Activated T-helper 17 cell treated with anti-CD3 and anti-CD28 coated beads, Interleukin-2, amount 50 U/mL, for 72 hours (primary cell): ENCODE measurements at regions not wholly inside any gene's neighbourhood (a gene's known extent, or its start where the extent isn't known, plus 50 kb on each side); places are given as distances from the start of the nearest gene placed in this dataset.
"Not testable (repeated sequence)": the region's sequence is repeated elsewhere in the genome, so short reads cannot be mapped to it uniquely, and the experiment has no call there.

Experiments
- ATAC-seq: fragments of 150-1000 bp; cut with Tn5 transposase; replicated peaks from 2 replicates; pipeline ENCODE4 v1.10.0; 2021; ENCODE audit warnings: mild to moderate bottlenecking, moderate library complexity
- H3K27ac Mint-ChIP-seq: one replicate; pipeline ENCODE4 v1.8.0; 2022; ENCODE audit warnings: mixed read lengths
- H3K27me3 Mint-ChIP-seq: one replicate; pipeline ENCODE4 v1.8.0; 2022; ENCODE audit warnings: mixed read lengths
- H3K36me3 Mint-ChIP-seq: one replicate; pipeline ENCODE4 v1.8.0; 2022; ENCODE audit warnings: low read depth, mild to moderate bottlenecking, mixed read lengths
- H3K4me1 Mint-ChIP-seq: one replicate; pipeline ENCODE4 v1.8.0; 2022; ENCODE audit warnings: mixed read lengths
- H3K4me3 Mint-ChIP-seq: one replicate; pipeline ENCODE4 v1.8.0; 2022; ENCODE audit warnings: mild to moderate bottlenecking, mixed read lengths
- H3K9me3 Mint-ChIP-seq: one replicate; pipeline ENCODE4 v1.8.0; 2022; ENCODE audit warnings: mixed read lengths

- peaks cover 9% of the 10 kb centered on the region for H3K9me3 Mint-ChIP-seq
- H3K27ac Mint-ChIP-seq: no peak overlapping the region
- H3K4me1 Mint-ChIP-seq: no peaks in the 10 kb centered on the region
- H3K27me3 Mint-ChIP-seq: peaks cover 7% of the 10 kb centered on the region
- H3K4me3 Mint-ChIP-seq: no peak overlapping the region
- ATAC-seq: no peak
- H3K36me3 Mint-ChIP-seq: no peaks in the 10 kb centered on the region
These were observed 67.9 kb downstream of the TBX3 start for GRCh38 chr12:114616081-114616480.

- Mint-ChIP-seq H3K4me1 (no peaks in the 10 kb centered on the region), H3K36me3 (no peaks in the 10 kb centered on the region), H3K27ac (no peak overlapping the region), H3K9me3 (peaks cover 9% of the 10 kb centered on the region), H3K4me3 (no peak overlapping the region), H3K27me3 (peaks cover 12% of the 10 kb centered on the region)
- ATAC-seq: no peak
These were observed 69.9 kb downstream of the TBX3 start for GRCh38 chr12:114614040-114614439.

- peaks cover 12% of the 10 kb centered on the region for H3K27me3 Mint-ChIP-seq
- ATAC-seq: no peak
- no peak overlapping the region for H3K4me3 Mint-ChIP-seq
- no peak overlapping the region for H3K27ac Mint-ChIP-seq
- H3K36me3 Mint-ChIP-seq: no peaks in the 10 kb centered on the region
- peaks cover 4% of the 10 kb centered on the region for H3K9me3 Mint-ChIP-seq
- no peaks in the 10 kb centered on the region for H3K4me1 Mint-ChIP-seq
These were observed 71.9 kb downstream of the TBX3 start for GRCh38 chr12:114612062-114612461.

DNA sequence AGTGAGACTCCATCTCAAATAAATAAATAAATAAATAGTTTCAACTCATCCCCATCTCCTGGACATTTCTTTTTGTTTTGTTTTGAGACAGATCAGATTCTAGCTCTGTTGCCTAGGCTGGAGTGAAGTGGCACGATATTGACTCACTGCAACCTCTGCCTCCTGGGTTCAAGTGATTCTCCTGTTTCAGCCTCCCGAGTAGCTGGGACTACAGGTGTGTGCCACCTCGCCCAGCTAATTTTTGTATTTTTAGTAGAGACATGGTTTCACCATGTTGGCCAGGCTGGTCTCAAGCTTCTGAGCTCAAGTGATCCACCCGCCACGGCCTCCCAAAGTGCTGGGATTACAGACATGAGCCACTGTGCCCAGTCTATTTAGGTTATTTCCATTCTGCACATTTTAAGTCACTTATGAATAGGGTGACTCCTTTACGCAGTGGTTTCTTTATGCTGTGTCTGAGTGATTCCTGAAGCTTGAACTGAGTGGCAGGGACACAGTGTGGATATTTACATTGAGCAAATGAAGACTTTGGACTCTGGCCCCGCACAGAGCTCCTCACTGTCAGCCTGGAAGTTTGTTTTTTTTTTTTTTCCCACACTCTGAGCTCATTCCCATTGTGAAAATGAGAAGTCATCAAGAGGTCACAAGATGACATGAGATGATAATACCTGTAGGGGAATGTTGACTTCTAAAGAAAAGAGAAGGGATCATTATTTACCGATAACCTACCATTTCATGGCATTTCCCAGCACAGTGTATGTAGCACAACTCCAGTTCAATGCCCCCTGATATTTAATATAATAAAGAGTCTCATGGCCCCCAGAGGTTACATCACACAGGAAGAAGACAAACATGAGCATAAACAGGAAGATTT lies 72.6 kb downstream of the TBX3 start:
- peaks cover 12% of the 10 kb centered on the region for H3K27me3 Mint-ChIP-seq
- H3K27ac Mint-ChIP-seq: no peak overlapping the region
- no peaks in the 10 kb centered on the region for H3K36me3 Mint-ChIP-seq
- no peak overlapping the region for H3K4me3 Mint-ChIP-seq
- H3K9me3 Mint-ChIP-seq: peaks cover 4% of the 10 kb centered on the region
- no peaks in the 10 kb centered on the region for H3K4me1 Mint-ChIP-seq
- no peak for ATAC-seq

GRCh38 chr12:114608509-114608908 lies 75.5 kb downstream of the TBX3 start:
- Mint-ChIP-seq H3K36me3 (no peaks in the 10 kb centered on the region), H3K9me3 (no peaks in the 10 kb centered on the region), H3K27ac (no peak overlapping the region), H3K27me3 (peaks cover 12% of the 10 kb centered on the region), H3K4me1 (no peaks in the 10 kb centered on the region), H3K4me3 (no peak overlapping the region)
- no peak for ATAC-seq

- no peaks in the 10 kb centered on the region for H3K9me3 Mint-ChIP-seq
- no peak overlapping the region for H3K27ac Mint-ChIP-seq
- no peaks in the 10 kb centered on the region for H3K4me1 Mint-ChIP-seq
- H3K27me3 Mint-ChIP-seq: peaks cover 8% of the 10 kb centered on the region
- H3K4me3 Mint-ChIP-seq: no peak overlapping the region
- no peaks in the 10 kb centered on the region for H3K36me3 Mint-ChIP-seq
- no peak for ATAC-seq
These were observed 78.1 kb downstream of the TBX3 start for GRCh38 chr12:114605918-114606317.

GRCh38 chr12:114604606-114605005 lies 79.4 kb downstream of the TBX3 start:
- Mint-ChIP-seq H3K36me3 (no peaks in the 10 kb centered on the region), H3K27ac (no peak overlapping the region), H3K4me3 (no peak overlapping the region), H3K4me1 (no peaks in the 10 kb centered on the region), H3K9me3 (no peaks in the 10 kb centered on the region), H3K27me3 (peaks cover 4% of the 10 kb centered on the region)
- no peak for ATAC-seq

- not testable (repeated sequence) for H3K4me3 Mint-ChIP-seq, H3K27ac Mint-ChIP-seq, H3K27me3 Mint-ChIP-seq, H3K36me3 Mint-ChIP-seq, ATAC-seq, H3K4me1 Mint-ChIP-seq, H3K9me3 Mint-ChIP-seq
These were observed 83.4 kb downstream of the TBX3 start for GRCh38 chr12:114600584-114600983.

- no peaks in the 10 kb centered on the region for H3K4me1 Mint-ChIP-seq
- H3K27me3 Mint-ChIP-seq: no peaks in the 10 kb centered on the region
- H3K4me3 Mint-ChIP-seq: no peak overlapping the region
- no peak overlapping the region for H3K27ac Mint-ChIP-seq
- ATAC-seq: no peak
- no peaks in the 10 kb centered on the region for H3K36me3 Mint-ChIP-seq
- H3K9me3 Mint-ChIP-seq: no peaks in the 10 kb centered on the region
These were observed 85.9 kb downstream of the TBX3 start for GRCh38 chr12:114598111-114598510.

- no peak for ATAC-seq
- H3K4me1 Mint-ChIP-seq: no peaks in the 10 kb centered on the region
- no peak overlapping the region for H3K4me3 Mint-ChIP-seq
- no peaks in the 10 kb centered on the region for H3K36me3 Mint-ChIP-seq
- no peaks in the 10 kb centered on the region for H3K27me3 Mint-ChIP-seq
- H3K27ac Mint-ChIP-seq: no peak overlapping the region
- H3K9me3 Mint-ChIP-seq: no peaks in the 10 kb centered on the region
These were observed 91.0 kb downstream of the TBX3 start for GRCh38 chr12:114592946-114593345.

DNA sequence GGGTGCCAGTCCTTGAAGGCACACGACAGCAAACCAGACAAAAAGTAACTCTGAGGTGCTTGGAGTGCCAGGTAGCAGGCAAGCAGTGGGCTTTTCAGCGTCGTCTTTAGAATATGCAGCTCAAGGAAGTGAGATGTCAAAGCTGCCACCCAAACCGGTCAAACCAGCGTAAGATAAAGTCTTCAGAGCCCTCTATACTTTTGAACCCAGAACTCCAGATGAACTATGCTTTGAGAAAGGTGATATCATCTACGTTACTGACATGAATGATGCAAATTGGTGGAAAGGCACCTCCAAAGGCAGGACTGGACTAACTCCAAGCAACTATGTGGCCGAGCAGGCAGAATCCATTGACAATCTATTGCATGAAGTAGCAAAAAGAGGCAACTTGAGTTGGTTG lies 95.9 kb downstream of the TBX3 start:
- Mint-ChIP-seq H3K27ac (no peak overlapping the region), H3K9me3 (peaks cover 5% of the 10 kb centered on the region), H3K27me3 (no peaks in the 10 kb centered on the region), H3K36me3 (no peaks in the 10 kb centered on the region), H3K4me1 (no peaks in the 10 kb centered on the region), H3K4me3 (no peak overlapping the region)
- no peak for ATAC-seq

DNA sequence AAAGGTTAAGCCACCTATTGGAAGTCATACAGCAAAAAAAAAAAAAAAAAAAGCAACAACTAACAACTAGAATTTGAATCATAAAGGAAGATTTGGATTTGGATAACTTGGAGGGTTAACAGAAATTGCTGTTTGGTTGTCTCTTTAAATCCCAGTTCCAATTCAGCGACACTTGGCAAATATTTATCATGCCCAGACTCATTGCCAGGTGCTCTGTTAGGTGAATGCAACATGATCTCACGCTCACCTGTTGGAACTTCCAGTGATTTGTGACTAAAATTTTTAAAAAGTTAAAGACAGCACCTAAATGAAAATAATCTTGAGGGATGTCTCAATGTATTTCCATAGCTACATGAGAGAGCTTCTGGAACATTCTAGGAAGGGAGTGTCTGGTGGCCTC lies 103.7 kb downstream of the TBX3 start:
- Mint-ChIP-seq H3K4me1 (no peaks in the 10 kb centered on the region), H3K9me3 (no peaks in the 10 kb centered on the region), H3K4me3 (no peak overlapping the region), H3K36me3 (no peaks in the 10 kb centered on the region), H3K27me3 (peaks cover 7% of the 10 kb centered on the region), H3K27ac (no peak overlapping the region)
- ATAC-seq: no peak

DNA sequence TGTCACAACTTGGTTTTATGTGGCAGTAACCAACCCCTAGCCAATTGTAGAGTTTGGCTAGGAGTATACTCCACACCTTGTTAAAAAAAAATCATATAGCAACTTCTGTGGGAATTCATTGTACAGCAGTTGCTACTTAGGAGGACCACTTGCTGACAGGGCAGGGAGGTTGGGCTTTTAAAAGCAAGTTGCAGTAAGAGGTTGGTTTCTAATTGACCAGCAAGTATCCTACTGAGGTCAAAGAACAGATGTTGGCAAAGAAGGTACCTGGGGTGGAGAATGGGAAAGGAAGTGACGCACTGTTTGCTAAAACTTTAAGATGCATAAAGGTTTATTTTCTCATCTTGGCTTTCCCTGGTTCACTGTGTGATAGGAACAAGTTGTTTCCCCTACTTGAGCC lies 104.6 kb downstream of the TBX3 start:
- Mint-ChIP-seq H3K36me3 (no peaks in the 10 kb centered on the region), H3K4me3 (no peak overlapping the region), H3K9me3 (no peaks in the 10 kb centered on the region), H3K27ac (no peak overlapping the region), H3K4me1 (no peaks in the 10 kb centered on the region), H3K27me3 (peaks cover 7% of the 10 kb centered on the region)
- ATAC-seq: no peak

DNA sequence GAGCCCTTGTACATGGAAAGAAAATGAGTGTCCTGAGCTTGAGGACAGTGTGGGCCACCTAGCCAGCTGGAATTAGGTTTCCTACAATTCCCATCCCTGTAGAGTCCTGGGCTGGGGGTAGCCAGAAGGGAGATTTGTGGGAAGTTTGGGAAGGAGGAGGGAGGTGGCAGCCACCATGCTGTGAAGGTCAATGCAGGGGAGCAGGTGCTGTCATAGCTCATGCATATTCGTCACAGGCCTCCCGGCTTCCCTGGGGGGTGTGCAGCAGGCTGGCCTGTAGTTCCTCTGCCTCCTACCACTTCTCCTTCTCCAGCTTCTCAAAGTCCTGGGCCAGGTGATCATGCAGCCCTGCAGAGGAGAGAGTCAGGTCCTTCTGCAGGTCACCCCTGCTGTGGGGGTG lies 121.3 kb downstream of the TBX3 start:
- no peak for ATAC-seq

DNA sequence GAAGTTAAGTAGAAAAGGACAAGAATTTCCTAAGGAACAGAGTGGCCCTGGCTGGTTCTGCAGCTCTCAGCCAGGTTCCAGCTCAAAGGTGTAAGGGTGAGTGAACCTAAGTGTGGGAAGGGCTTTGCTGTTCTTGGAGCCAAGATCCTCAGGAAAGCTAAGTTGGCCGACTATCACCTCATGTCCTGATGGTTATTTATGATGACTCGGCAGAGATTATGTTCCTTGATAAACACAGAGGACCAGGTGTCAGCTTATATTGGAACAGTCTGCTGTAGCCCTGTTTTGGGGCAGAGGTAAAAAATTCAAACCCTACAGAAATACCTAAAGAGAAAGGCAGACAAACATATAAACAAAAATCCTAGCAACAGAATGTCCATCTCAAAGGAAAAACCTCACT lies 128.5 kb downstream of the TBX3 start:
- Mint-ChIP-seq H3K4me1 (no peaks in the 10 kb centered on the region), H3K36me3 (no peaks in the 10 kb centered on the region), H3K27ac (no peak overlapping the region), H3K9me3 (no peaks in the 10 kb centered on the region), H3K27me3 (no peaks in the 10 kb centered on the region), H3K4me3 (no peak overlapping the region)
- ATAC-seq: no peak

More for the DNA sequence above, 121.3 kb downstream of the TBX3 start:
- H3K27me3 Mint-ChIP-seq: peaks cover 11% of the 10 kb centered on the region
- H3K36me3 Mint-ChIP-seq: no peaks in the 10 kb centered on the region
- H3K27ac Mint-ChIP-seq: no peak overlapping the region
- no peaks in the 10 kb centered on the region for H3K9me3 Mint-ChIP-seq
- no peak overlapping the region for H3K4me3 Mint-ChIP-seq
- H3K4me1 Mint-ChIP-seq: no peaks in the 10 kb centered on the region

DNA sequence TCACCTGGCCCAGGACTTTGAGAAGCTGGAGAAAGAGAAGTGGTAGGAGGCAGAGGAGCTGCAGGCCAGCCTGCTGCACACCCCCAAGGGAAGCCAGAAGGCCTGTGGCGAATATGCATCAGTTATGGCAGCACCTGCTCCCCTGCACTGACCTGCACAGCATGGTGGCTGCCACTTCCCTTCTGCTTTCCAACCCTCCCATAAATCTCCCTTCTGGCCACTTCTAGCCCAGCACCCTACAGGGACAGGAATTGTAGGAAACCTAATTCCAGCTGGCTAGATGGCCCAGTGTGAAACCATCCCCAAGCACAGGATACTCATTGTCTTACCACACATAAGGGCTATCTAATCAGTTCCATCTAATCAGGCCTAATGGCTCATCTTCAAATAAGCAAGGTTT lies 136.3 kb downstream of the TBX3 start:
- no peak for ATAC-seq
- Mint-ChIP-seq H3K4me3 (no peak overlapping the region), H3K9me3 (no peaks in the 10 kb centered on the region), H3K36me3 (no peaks in the 10 kb centered on the region), H3K4me1 (no peaks in the 10 kb centered on the region), H3K27me3 (no peaks in the 10 kb centered on the region), H3K27ac (no peak overlapping the region)
